GM10248 (cell line): ENCODE measurements at regions not wholly inside any gene's neighbourhood (a gene's known extent, or its start where the extent isn't known, plus 50 kb on each side); places are given as distances from the start of the nearest gene placed in this dataset.

ENCODE experiments used
- CTCF ChIA-PET: fragments of 300-600 bp; sonication (Branson Sonifier 250); formaldehyde crosslinking; extraction: SDS; loops from one replicate; lab custom pipeline; 2021; ENCODE audit warnings: antibody characterized with exemption; lab: Yijun Ruan, JAX
- POLR2A ChIA-PET: fragments of 350-650 bp; sonication (Branson Sonifier 250); formaldehyde crosslinking; extraction: SDS; loops from one replicate; lab custom pipeline; 2020; ENCODE audit warnings: antibody characterized with exemption; lab: Yijun Ruan, JAX
- DNase-seq: peaks from one replicate; pipeline ENCODE4 v3.0.0; 2012; ENCODE audit errors: extremely low spot score
- CTCF ChIP-seq: IDR thresholded peaks from 2 replicates; pipeline ENCODE4 v1.5.1; 2012; ENCODE audit warnings: mild to moderate bottlenecking, low read depth; ENCODE audit errors: extremely low read depth, missing control alignments, control extremely low read depth

- ChIA-PET CTCF (no interaction called here), POLR2A (no interaction called here)
- no peak for TF ChIP-seq CTCF
- no peak for DNase-seq
These were observed 212.5 kb downstream of the TBX5 start for GRCh38 chr12:114193474-114193873.

- CTCF ChIA-PET = no interaction called here
- POLR2A ChIA-PET = no interaction called here
- no peak for TF ChIP-seq CTCF
- no peak for DNase-seq
These were observed 213.4 kb downstream of the TBX5 start for GRCh38 chr12:114192549-114192948.

- ChIA-PET CTCF (no interaction called here), POLR2A (no interaction called here)
- no peak for TF ChIP-seq CTCF
These were observed 213.9 kb downstream of the TBX5 start for GRCh38 chr12:114192013-114192412.

GRCh38 chr12:114191581-114191980 is 214.4 kb downstream of the TBX5 start:
- DNase-seq = no peak
- ChIA-PET CTCF (interaction anchor here (1.2 kb wide), 1 partner anchor 25 kb away, joined by 3 read pairs; no protein-coding TSS in a partner anchor), POLR2A (no interaction called here)

More at GRCh38 chr12:114192013-114192412, 213.9 kb downstream of the TBX5 start:
- no peak for DNase-seq

DNA sequence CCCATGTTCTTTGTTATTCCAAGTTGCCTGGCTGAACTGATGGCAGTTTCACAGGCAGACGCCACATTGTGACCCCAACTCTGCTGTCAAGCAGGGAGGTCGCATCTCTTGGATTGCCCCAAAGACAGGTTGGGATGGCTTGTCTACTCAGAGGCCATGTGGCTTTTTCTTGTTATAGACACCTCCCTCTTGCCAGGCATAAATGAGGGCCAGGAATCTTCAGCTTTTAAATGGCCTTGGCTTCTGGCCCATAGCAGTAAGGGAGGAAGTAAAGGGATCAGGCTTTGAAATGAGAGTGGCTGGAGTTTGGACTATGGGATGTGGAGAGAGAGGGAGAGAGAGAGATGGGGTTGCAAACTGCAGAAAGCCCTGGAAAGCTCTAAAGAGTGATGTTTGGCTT is 215.0 kb downstream of the TBX5 start:
- no peak for DNase-seq
- CTCF ChIA-PET = interaction anchor here (1.2 kb wide), 1 partner anchor 24 kb away, joined by 3 read pairs; no protein-coding TSS in a partner anchor
- POLR2A ChIA-PET = no interaction called here
- TF ChIP-seq CTCF = no peak

More at GRCh38 chr12:114191581-114191980, 214.4 kb downstream of the TBX5 start:
- no peak for TF ChIP-seq CTCF

DNA sequence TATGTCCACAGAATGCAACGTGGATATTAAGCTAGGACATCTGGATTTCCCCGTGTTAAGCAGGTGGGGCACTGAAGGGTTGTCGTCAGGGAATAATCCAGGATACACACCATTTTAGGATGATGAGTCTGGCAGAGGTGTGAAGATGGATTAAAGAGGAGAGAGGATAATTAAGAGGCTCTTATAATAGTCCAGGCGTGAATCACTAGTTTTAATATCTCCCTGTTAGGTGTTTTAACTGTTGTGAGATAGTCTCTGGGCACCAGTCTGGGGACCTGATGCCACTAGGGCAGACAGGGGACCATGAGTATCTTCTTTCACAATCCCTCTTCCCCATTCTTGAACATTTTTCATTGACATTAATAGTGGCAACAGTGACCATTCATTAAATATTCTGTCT is 216.7 kb downstream of the TBX5 start:
- TF ChIP-seq CTCF = no peak
- no peak for DNase-seq
- POLR2A ChIA-PET = no interaction called here
- CTCF ChIA-PET = no interaction called here
